ENCODE measurements at regions not wholly inside any gene's neighbourhood (a gene's known extent, or its start where the extent isn't known, plus 50 kb on each side); places are given as distances from the start of the nearest gene placed in this dataset.

- no peak for FAIRE-seq
- Histone ChIP-seq H3K9me3 (ENCODE audit: insufficient read depth in 2 of 2, low read depth in 1 of 2, low read length in 1 of 2) (no peaks in the 10 kb centered on the region), H2BK5ac (ENCODE audit: low read depth, low read length) (no peak overlapping the region), H3K79me1 (ENCODE audit: low read depth, low read length) (no peaks in the 10 kb centered on the region), H2AK5ac (ENCODE audit: low read depth, low read length) (no peak overlapping the region), H3K4ac (replicated peaks; ENCODE audit: insufficient read length, low read depth, low read length) (no peak overlapping the region), H3K79me2 (ENCODE audit: control insufficient read depth in 1 of 2, insufficient read depth in 2 of 2, low read length in 2 of 2) (no peaks in the 10 kb centered on the region), H2BK20ac (ENCODE audit: low read length) (no peak overlapping the region), H3K4me2 (ENCODE audit: insufficient read depth in 1 of 2, low read depth in 2 of 2, low read length in 2 of 2) (no peak overlapping the region), H4K20me1 (replicated peaks in 1 of 2; ENCODE audit: control insufficient read depth in 1 of 2, insufficient read depth in 2 of 2, low read length in 2 of 2) (no peaks in the 10 kb centered on the region), H4K91ac (replicated peaks; ENCODE audit: insufficient read length, low read length) (no peak overlapping the region), H2BK15ac (ENCODE audit: low read length) (no peak overlapping the region), H2BK120ac (replicated peaks; ENCODE audit: low read depth, low read length) (no peak overlapping the region), H3K23me2 (ENCODE audit: low read depth, low read length) (no peaks in the 10 kb centered on the region), H2BK12ac (ENCODE audit: low read depth, low read length) (no peak overlapping the region), H3K4me3 (ENCODE audit: extremely low read depth in 1 of 4, insufficient read depth in 2 of 4, low read depth in 3 of 4, low read length in 4 of 4) (no peak overlapping the region), H3K27ac (ENCODE audit: low read depth, low read length) (no peak overlapping the region), H3K14ac (ENCODE audit: insufficient read length) (no peak overlapping the region), H3K27me3 (replicated peaks in 1 of 4; ENCODE audit: control insufficient read depth in 3 of 4, extremely low read depth in 1 of 4, insufficient read depth in 3 of 4, low read length in 3 of 4) (no peaks in the 10 kb centered on the region), H4K5ac (ENCODE audit: insufficient read length, low read depth, low read length) (no peak overlapping the region), H3K36me3 (ENCODE audit: control insufficient read depth in 2 of 4, insufficient read depth in 4 of 4, low read length in 3 of 4) (no peaks in the 10 kb centered on the region), H3K18ac (ENCODE audit: extremely low read depth, low read length) (no peak overlapping the region), H3K56ac (replicated peaks; ENCODE audit: insufficient read length, low read depth, low read length) (no peak overlapping the region), H2AFZ (ENCODE audit: low read length) (no peak overlapping the region), H3K23ac (ENCODE audit: insufficient read length) (no peak overlapping the region), H3K4me1 (replicated peaks in 1 of 4; ENCODE audit: control insufficient read depth in 3 of 4, insufficient read depth in 4 of 4, low read length in 3 of 4) (no peaks in the 10 kb centered on the region), H4K8ac (ENCODE audit: extremely low read depth, insufficient read depth, low read length) (no peak overlapping the region), H3K9ac (replicated peaks in 1 of 4; ENCODE audit: extremely low read depth in 1 of 4, low read depth in 3 of 4, low read length in 3 of 4) (no peak overlapping the region)
- CTCF ChIA-PET (ENCODE audit: partially characterized antibody), result interaction anchor here (0.6 kb wide), 4 partner anchors 10 to 309 kb away, joined by 3 to 4 read pairs (median 3); no protein-coding TSS in a partner anchor
- WGBS, 2 experiments (ENCODE audit: extremely low coverage in 1 of 2, insufficient coverage in 1 of 2, insufficient read length in 1 of 2, insufficient replicate concordance in 2 of 2, low coverage in 1 of 2, low lambda C conversion rate in 2 of 2, missing lambda C conversion rate in 1 of 2), result 41% methylated on average over 6 of the region's 6 CpGs; no CpG with 5 or more reads in 1 of the 2 experiments
- no peak for TF ChIP-seq ATF3 (IDR thresholded peaks at IDR 0.05; ENCODE audit: insufficient read depth, low read depth, low read length)
- TF ChIP-seq MAFK (IDR thresholded peaks at IDR 0.05; ENCODE audit: low read depth, low read length), result no peak; the same call in 1 of the 2 replicates
- no peak for TF ChIP-seq SIX5 (IDR thresholded peaks at IDR 0.05; ENCODE audit: low read depth, low read length)
- no peak for TF ChIP-seq SUZ12 (IDR thresholded peaks at IDR 0.05; ENCODE audit: low read length)
- TF ChIP-seq CTBP2 (IDR thresholded peaks at IDR 0.05; ENCODE audit: borderline replicate concordance, insufficient read depth, insufficient read length, low read length), result no peak
- no peak for TF ChIP-seq CHD1 (IDR thresholded peaks at IDR 0.05; ENCODE audit: low read depth, low read length)
- TF ChIP-seq CREB1 (IDR thresholded peaks at IDR 0.05), result no peak
- no peak for TF ChIP-seq CEBPB (IDR thresholded peaks at IDR 0.05; ENCODE audit: low read depth, low read length)
- TF ChIP-seq KDM5A (IDR thresholded peaks at IDR 0.05; ENCODE audit: low read length), result no peak
- no peak for TF ChIP-seq TEAD4 (IDR thresholded peaks at IDR 0.05; ENCODE audit: low read depth, low read length)
- no peak for TF ChIP-seq SP1 (IDR thresholded peaks at IDR 0.05; ENCODE audit: low read depth, low read length)
- no peak for TF ChIP-seq BCL11A (IDR thresholded peaks at IDR 0.05; ENCODE audit: low read depth in 2 of 2, low read length in 2 of 2)
- no peak for TF ChIP-seq YY1 (IDR thresholded peaks at IDR 0.05; ENCODE audit: low read depth, low read length)
- no peak for TF ChIP-seq BACH1 (IDR thresholded peaks at IDR 0.05; ENCODE audit: low read length)
- POLR2A ChIA-PET (ENCODE audit: partially characterized antibody), result no interaction called here
- DNase-seq (ENCODE audit: low read depth in 1 of 2, low spot score in 2 of 2), result peak; percentile 19 to 48
Observed at GRCh38 chr15:95596496-95596895, 734.0 kb upstream of the NR2F2 start.

Measured in H1 (cell line).